ENCODE measurements at regions not wholly inside any gene's neighbourhood (a gene's known extent, or its start where the extent isn't known, plus 50 kb on each side); places are given as distances from the start of the nearest gene placed in this dataset.

- no peak overlapping the region for H3K27ac Mint-ChIP-seq
- intact Hi-C loops (cut with micrococcal nuclease), result no loop called here
- POLR2A ChIA-PET, result no interaction called here
- peaks cover 45% of the 10 kb centered on the region for H3K4me1 Mint-ChIP-seq (ENCODE audit: low read depth)
- H3K9me3 Mint-ChIP-seq, result no peaks in the 10 kb centered on the region
- DNase-seq (no peak), ATAC-seq (no peak)
- CTCF ChIA-PET, result no interaction called here
- TF ChIP-seq CTCF (IDR thresholded peaks at IDR 0.05), result no peak
- H3K4me3 Mint-ChIP-seq, result no peak overlapping the region
- no peaks in the 10 kb centered on the region for H3K27me3 Mint-ChIP-seq
- H3K36me3 Mint-ChIP-seq (ENCODE audit: low read depth), result no peaks in the 10 kb centered on the region
Measured at GRCh38 chr9:91059713-91060112, 258.1 kb downstream of the SYK start.

GRCh38 chr9:91060520-91061343 lies 259.1 kb downstream of the SYK start:
- Mint-ChIP-seq H3K4me3 (no peak overlapping the region), H3K36me3 (ENCODE audit: low read depth) (no peaks in the 10 kb centered on the region), H3K9me3 (no peaks in the 10 kb centered on the region), H3K27me3 (no peaks in the 10 kb centered on the region), H3K4me1 (ENCODE audit: low read depth) (peaks cover 37% of the 10 kb centered on the region), H3K27ac (peak overlapping the region; percentile 3)
- intact Hi-C loops (cut with micrococcal nuclease), result no loop called here
- ATAC-seq, result no peak
- CTCF ChIA-PET, result no interaction called here
- TF ChIP-seq CTCF (IDR thresholded peaks at IDR 0.05), result no peak
- POLR2A ChIA-PET, result interaction anchor here (1.2 kb wide), 1 partner anchor 12 kb away, joined by 3 read pairs; no protein-coding TSS in a partner anchor
- no peak for DNase-seq

GRCh38 chr9:91061506-91061905 lies 259.9 kb downstream of the SYK start:
- H3K4me1 Mint-ChIP-seq (ENCODE audit: low read depth), result peaks cover 29% of the 10 kb centered on the region
- POLR2A ChIA-PET, result interaction anchor here (1.2 kb wide), 1 partner anchor 12 kb away, joined by 3 read pairs; no protein-coding TSS in a partner anchor
- CTCF ChIA-PET, result interaction anchor here (1.0 to 2.4 kb wide), 4 partner anchors 10 to 147 kb away, joined by 3 to 7 read pairs (median 3); no protein-coding TSS in a partner anchor
- ATAC-seq (no peak), DNase-seq (no peak)
- no peaks in the 10 kb centered on the region for H3K27me3 Mint-ChIP-seq
- no peaks in the 10 kb centered on the region for H3K36me3 Mint-ChIP-seq (ENCODE audit: low read depth)
- no peak overlapping the region for H3K4me3 Mint-ChIP-seq
- TF ChIP-seq CTCF (IDR thresholded peaks at IDR 0.05), result no peak
- intact Hi-C loops (cut with micrococcal nuclease), result no loop called here
- H3K9me3 Mint-ChIP-seq, result no peaks in the 10 kb centered on the region
- H3K27ac Mint-ChIP-seq, result no peak overlapping the region

- no peaks in the 10 kb centered on the region for H3K27me3 Mint-ChIP-seq
- no peak for TF ChIP-seq CTCF (IDR thresholded peaks at IDR 0.05)
- intact Hi-C loops (cut with micrococcal nuclease), result no loop called here
- no peak overlapping the region for H3K4me3 Mint-ChIP-seq
- H3K36me3 Mint-ChIP-seq (ENCODE audit: low read depth), result no peaks in the 10 kb centered on the region
- ATAC-seq (no peak), DNase-seq (no peak)
- H3K9me3 Mint-ChIP-seq, result no peaks in the 10 kb centered on the region
- CTCF ChIA-PET, result interaction anchor here (1.0 to 2.4 kb wide), 5 partner anchors 9 to 148 kb away, joined by 3 to 7 read pairs (median 3); no protein-coding TSS in a partner anchor
- H3K4me1 Mint-ChIP-seq (ENCODE audit: low read depth), result peaks cover 25% of the 10 kb centered on the region
- H3K27ac Mint-ChIP-seq, result no peak overlapping the region
- POLR2A ChIA-PET, result interaction anchor here (1.0 to 1.2 kb wide), 2 partner anchors 9 to 15 kb away, joined by 3 to 4 read pairs; no protein-coding TSS in a partner anchor
Measured at GRCh38 chr9:91062281-91062680, 260.7 kb downstream of the SYK start.

- H3K9me3 Mint-ChIP-seq, result peaks cover 2% of the 10 kb centered on the region
- H3K4me3 Mint-ChIP-seq, result no peak overlapping the region
- intact Hi-C loops (cut with micrococcal nuclease), result no loop called here
- peaks cover 2% of the 10 kb centered on the region for H3K27me3 Mint-ChIP-seq
- ATAC-seq, result no peak
- ChIA-PET CTCF (interaction anchor here (2.4 kb wide), 1 partner anchor 8 kb away, joined by 7 read pairs; no protein-coding TSS in a partner anchor), POLR2A (interaction anchor here (1.2 kb wide), 1 partner anchor 8 kb away, joined by 4 read pairs; no protein-coding TSS in a partner anchor)
- no peaks in the 10 kb centered on the region for H3K36me3 Mint-ChIP-seq (ENCODE audit: low read depth)
- no peak overlapping the region for H3K27ac Mint-ChIP-seq
- H3K4me1 Mint-ChIP-seq (ENCODE audit: low read depth), result peaks cover 21% of the 10 kb centered on the region
- no peak for DNase-seq
- no peak for TF ChIP-seq CTCF (IDR thresholded peaks at IDR 0.05)
Measured at GRCh38 chr9:91063471-91063870, 261.9 kb downstream of the SYK start.

Data from activated CD8-positive, alpha-beta T cell treated with anti-CD3 and anti-CD28 coated beads for 36 hours (primary cell).